Gastrocnemius medialis (tissue), 4 donors: ENCODE measurements at regions not wholly inside any gene's neighbourhood (a gene's known extent, or its start where the extent isn't known, plus 50 kb on each side); places are given as distances from the start of the nearest gene placed in this dataset.

Source experiments
- ATAC-seq, 2 donors: fragments of 150-250 bp; one replicate each; pipeline ENCODE4 v1.9.1; 2016
- DNase-seq, 2 donors: peaks; one replicate each; pipeline ENCODE4 v3.0.0-alpha.2; 2019
- H3K27ac ChIP-seq, 4 donors: fragments of 200-600 bp; sonication (generic); 1 replicate in 1 of 4; 2 replicates in 3 of 4; pipeline ENCODE4 v1.5.1; 2016 to 2018; ENCODE audit warnings: mild to moderate bottlenecking in 2 of 4, moderate library complexity in 1 of 4
- H3K27me3 ChIP-seq, 3 donors: fragments of 200-600 bp; sonication (generic) in 2 of 3; 1 replicate in 1 of 3; 2 replicates in 2 of 3; pipeline versions ENCODE4 v1.5.1 to v1.6.0; 2016 to 2019; ENCODE audit warnings: mild to moderate bottlenecking in 1 of 3, moderate library complexity in 1 of 3
- H3K36me3 ChIP-seq, 2 donors: fragments of 200-600 bp; sonication (generic) in 1 of 2; one replicate each; pipeline ENCODE4 v1.5.1; 2017 to 2018
- H3K4me1 ChIP-seq, 2 donors: fragments of 200-600 bp; sonication (generic) in 1 of 2; one replicate each; pipeline ENCODE4 v1.5.1; 2016 to 2017; ENCODE audit warnings: mild to moderate bottlenecking in 2 of 2
- H3K4me3 ChIP-seq, 4 donors: fragments of 200-600 bp; sonication (generic) in 3 of 4; 1 replicate in 1 of 4; 2 replicates in 3 of 4; pipeline ENCODE4 v1.5.1; 2016 to 2019; ENCODE audit warnings: mild to moderate bottlenecking in 2 of 4
- H3K9me3 ChIP-seq, 3 donors: fragments of 200-600 bp; sonication (generic) in 2 of 3; 1 replicate in 1 of 3; 2 replicates in 2 of 3; pipeline ENCODE4 v1.5.1; 2016 to 2019
- CTCF ChIP-seq, 5 experiments: fragments of 450-650 bp in 3 of 5; fragments of 200-600 bp in 2 of 5; sonication (generic) in 2 of 5; IDR thresholded peaks in 4 of 5; conservative IDR thresholded peaks in 1 of 5; 1 replicate in 4 of 5; 2 replicates in 1 of 5; pipeline ENCODE4 v1.5.1; 2016 to 2019; ENCODE audit warnings: antibody characterized with exemption in 5 of 5, mild to moderate bottlenecking in 3 of 5, moderate library complexity in 3 of 5
- POLR2A ChIP-seq, 2 donors: fragments of 450-650 bp; IDR thresholded peaks; one replicate each; pipeline ENCODE4 v1.6.1; 2017; ENCODE audit warnings: antibody characterized with exemption in 2 of 2, mild to moderate bottlenecking in 2 of 2, moderate library complexity in 2 of 2
- in situ Hi-C, 4 donors: fragments of 200-750 bp; cut with MboI; loops; one replicate each; pipeline versions ENCODE4 v1.15.0 to v1.8.0; 2017; ENCODE audit warnings: low sequenced_read_pairs in 4 of 4
- intact Hi-C: fragments of 100-400 bp; cut with DNase I; formaldehyde crosslinking; loops from one replicate; pipeline ENCODE4 v1.15.1; 2023; ENCODE audit warnings: low total_unique reads

- in situ Hi-C loops, result no loop called here
- ATAC-seq, result no peak
Measured at GRCh38 chr13:50236898-50237318, 221.7 kb downstream of the KCNRG start.

GRCh38 chr13:50238922-50239321, 223.7 kb downstream of the KCNRG start:
- H3K27me3 ChIP-seq, result no peaks in the 10 kb centered on the region
- DNase-seq (no peak), ATAC-seq (no peak)
- in situ Hi-C loops, result no loop called here
- H3K4me1 ChIP-seq, result no peaks in the 10 kb centered on the region
- no peak for TF ChIP-seq CTCF (IDR thresholded peaks at IDR 0.05 in 4 of 5, conservative IDR thresholded peaks at IDR 0.05 in 1 of 5)
- no peak for TF ChIP-seq POLR2A (IDR thresholded peaks at IDR 0.05)
- H3K36me3 ChIP-seq, result no peaks in the 10 kb centered on the region
- no peak overlapping the region for H3K27ac ChIP-seq
- H3K4me3 ChIP-seq, result no peak overlapping the region
- intact Hi-C loops, result no loop called here
- H3K9me3 ChIP-seq, result no peaks in the 10 kb centered on the region

More at GRCh38 chr13:50236898-50237318, 221.7 kb downstream of the KCNRG start:
- no peak for DNase-seq
- Histone ChIP-seq H3K27me3 (no peaks in the 10 kb centered on the region), H3K36me3 (no peaks in the 10 kb centered on the region), H3K9me3 (no peaks in the 10 kb centered on the region), H3K27ac (no peak overlapping the region), H3K4me1 (no peaks in the 10 kb centered on the region), H3K4me3 (no peak overlapping the region)
- TF ChIP-seq CTCF (IDR thresholded peaks at IDR 0.05 in 4 of 5, conservative IDR thresholded peaks at IDR 0.05 in 1 of 5) (no peak), POLR2A (IDR thresholded peaks at IDR 0.05) (no peak)
- intact Hi-C loops, result no loop called here

GRCh38 chr13:50241479-50241878, 226.2 kb downstream of the KCNRG start:
- Histone ChIP-seq H3K36me3 (no peaks in the 10 kb centered on the region), H3K4me1 (no peaks in the 10 kb centered on the region), H3K9me3 (no peaks in the 10 kb centered on the region), H3K27ac (no peak overlapping the region), H3K4me3 (no peak overlapping the region), H3K27me3 (no peaks in the 10 kb centered on the region)
- TF ChIP-seq CTCF (IDR thresholded peaks at IDR 0.05 in 4 of 5, conservative IDR thresholded peaks at IDR 0.05 in 1 of 5) (no peak), POLR2A (IDR thresholded peaks at IDR 0.05) (no peak)
- no peak for ATAC-seq
- intact Hi-C loops (no loop called here), in situ Hi-C loops (no loop called here)
- no peak for DNase-seq

- DNase-seq (no peak), ATAC-seq (no peak)
- intact Hi-C loops, result no loop called here
- Histone ChIP-seq H3K36me3 (no peaks in the 10 kb centered on the region), H3K4me1 (no peaks in the 10 kb centered on the region), H3K9me3 (no peaks in the 10 kb centered on the region), H3K4me3 (no peak overlapping the region), H3K27ac (no peak overlapping the region), H3K27me3 (no peaks in the 10 kb centered on the region)
- in situ Hi-C loops, result no loop called here
- TF ChIP-seq POLR2A (IDR thresholded peaks at IDR 0.05) (no peak), CTCF (IDR thresholded peaks at IDR 0.05 in 4 of 5, conservative IDR thresholded peaks at IDR 0.05 in 1 of 5) (no peak)
Measured at GRCh38 chr13:50243931-50244330, 228.7 kb downstream of the KCNRG start.

GRCh38 chr13:50244355-50244712, 229.1 kb downstream of the KCNRG start:
- H3K4me3 ChIP-seq, result no peak overlapping the region
- in situ Hi-C loops, result no loop called here
- no peaks in the 10 kb centered on the region for H3K27me3 ChIP-seq
- intact Hi-C loops, result no loop called here
- H3K9me3 ChIP-seq, result no peaks in the 10 kb centered on the region
- TF ChIP-seq CTCF (IDR thresholded peaks at IDR 0.05 in 4 of 5, conservative IDR thresholded peaks at IDR 0.05 in 1 of 5), result no peak
- TF ChIP-seq POLR2A (IDR thresholded peaks at IDR 0.05), result no peak
- no peak for ATAC-seq
- no peak for DNase-seq
- H3K4me1 ChIP-seq, result no peaks in the 10 kb centered on the region
- no peaks in the 10 kb centered on the region for H3K36me3 ChIP-seq
- no peak overlapping the region for H3K27ac ChIP-seq
